IMR-90 (cell line): ENCODE measurements at regions not wholly inside any gene's neighbourhood (a gene's known extent, or its start where the extent isn't known, plus 50 kb on each side); places are given as distances from the start of the nearest gene placed in this dataset.

ENCODE experiments used
- ATAC-seq: fragments of 200-7000 bp; cut with Tn5 transposase; 2 replicates; pipeline ENCODE4 v1.9.1; 2020; ENCODE audit warnings: low read depth, mild to moderate bottlenecking, moderate library complexity
- BruUV-seq: library from RNA; stranded (reverse); fragments of 400-500 nt; replicated peaks from 2 replicates; lab custom pipeline; 2021; lab: Mats Ljungman, UMichigan
- CTCF ChIA-PET: fragments of 300-600 bp; formaldehyde crosslinking; extraction: SDS; loops from one replicate; lab custom pipeline; 2021; ENCODE audit warnings: antibody characterized with exemption; lab: Yijun Ruan, JAX
- POLR2A ChIA-PET: fragments of 300-600 bp; sonication (Branson Sonifier 250); formaldehyde crosslinking; loops from one replicate; lab custom pipeline; 2022; ENCODE audit warnings: antibody characterized with exemption; ENCODE audit not compliant: unreplicated experiment; lab: Charles Lee
- DNase-seq: peaks from one replicate; pipeline ENCODE4 v3.0.0; 2013
- H2AFZ ChIP-seq: replicated peaks from 2 replicates; pipeline ENCODE3; 2013; ENCODE audit warnings: low read length, mild to moderate bottlenecking; ENCODE audit not compliant: poor library complexity
- H2AK5ac ChIP-seq: 2 replicates; pipeline ENCODE4 v1.6.1; 2013; ENCODE audit warnings: low read depth, low read length, inconsistent platforms
- H2AK9ac ChIP-seq: replicated peaks from 2 replicates; pipeline ENCODE3; 2013; ENCODE audit warnings: mild to moderate bottlenecking, low read depth, low read length, moderate library complexity; ENCODE audit not compliant: poor library complexity
- H2BK120ac ChIP-seq: 2 replicates; pipeline ENCODE4 v1.6.1; 2013; ENCODE audit warnings: low read depth, low read length, inconsistent platforms
- H2BK15ac ChIP-seq: 3 replicates; pipeline ENCODE4 v1.6.1; 2013; ENCODE audit warnings: low read depth, low read length, inconsistent platforms
- H2BK20ac ChIP-seq: 2 replicates; pipeline ENCODE4 v1.6.1; 2013; ENCODE audit warnings: low read depth, mild to moderate bottlenecking, inconsistent platforms, low read length, moderate library complexity
- H2BK5ac ChIP-seq: 2 replicates; pipeline ENCODE4 v1.6.1; 2013; ENCODE audit warnings: mild to moderate bottlenecking, low read depth, low read length, inconsistent platforms; ENCODE audit not compliant: poor library complexity, severe bottlenecking
- H3K14ac ChIP-seq: replicated peaks from 2 replicates; pipeline ENCODE4 v1.6.1; 2013; ENCODE audit warnings: low read depth, low read length, inconsistent platforms
- H3K18ac ChIP-seq: 2 replicates; pipeline ENCODE4 v1.6.1; 2013; ENCODE audit warnings: low read depth, low read length, control low read depth
- H3K23ac ChIP-seq: 2 replicates; pipeline ENCODE4 v1.6.1; 2013; ENCODE audit warnings: low read depth, low read length, inconsistent platforms
- H3K27ac ChIP-seq: 2 replicates; pipeline ENCODE4 v1.5.1; 2013; ENCODE audit warnings: mild to moderate bottlenecking, control low read depth, low read length; ENCODE audit not compliant: insufficient read depth
- H3K27me3 ChIP-seq: 2 replicates; pipeline ENCODE4 v1.6.1; 2013; ENCODE audit warnings: low read length; ENCODE audit not compliant: control insufficient read depth, insufficient read depth
- H3K36me3 ChIP-seq: 2 replicates; pipeline ENCODE4 v1.6.1; 2013; ENCODE audit warnings: low read length, mixed read lengths; ENCODE audit not compliant: control insufficient read depth, insufficient read depth
- H3K4ac ChIP-seq: 2 replicates; pipeline ENCODE4 v1.6.1; 2013; ENCODE audit warnings: low read depth, low read length, inconsistent platforms
- H3K4me1 ChIP-seq: 2 replicates; pipeline ENCODE4 v1.6.1; 2013; ENCODE audit warnings: low read length, mixed read lengths; ENCODE audit not compliant: control insufficient read depth, insufficient read depth
- H3K4me2 ChIP-seq: 2 replicates; pipeline ENCODE4 v1.6.1; 2013; ENCODE audit warnings: low read depth, mild to moderate bottlenecking, control low read depth, low read length, moderate library complexity
- H3K4me3 ChIP-seq: 2 replicates; pipeline ENCODE4 v1.5.1; 2013; ENCODE audit warnings: low read depth, mild to moderate bottlenecking, control low read depth, low read length, moderate library complexity; ENCODE audit not compliant: insufficient read depth
- H3K56ac ChIP-seq: 2 replicates; pipeline ENCODE4 v1.6.1; 2013; ENCODE audit warnings: low read length, inconsistent platforms; ENCODE audit not compliant: insufficient read depth; ENCODE audit errors: extremely low read depth
- H3K79me1 ChIP-seq, 2 experiments: 2 replicates each; pipeline ENCODE4 v1.6.1; 2013; ENCODE audit warnings: low read length in 2 of 2, inconsistent platforms in 1 of 2, low read depth in 1 of 2
- H3K9ac ChIP-seq: 2 replicates; pipeline ENCODE4 v1.6.1; 2013; ENCODE audit warnings: low read depth, low read length, control low read depth
- H3K9me1 ChIP-seq: 2 replicates; pipeline ENCODE4 v1.6.1; 2013; ENCODE audit warnings: low read length, inconsistent platforms; ENCODE audit not compliant: insufficient read depth
- H3K9me3 ChIP-seq: 2 replicates; pipeline ENCODE4 v1.6.1; 2013; ENCODE audit warnings: low read length; ENCODE audit not compliant: control insufficient read depth, insufficient read depth
- H4K20me1 ChIP-seq: 2 replicates; pipeline ENCODE4 v1.6.1; 2013; ENCODE audit warnings: low read length, inconsistent platforms; ENCODE audit not compliant: insufficient read depth
- H4K5ac ChIP-seq: 2 replicates; pipeline ENCODE4 v1.6.1; 2013; ENCODE audit warnings: mild to moderate bottlenecking, low read depth, low read length, control low read depth
- H4K8ac ChIP-seq, 2 experiments: 2 replicates each; pipeline ENCODE4 v1.6.1; 2013; ENCODE audit warnings: low read depth in 2 of 2, low read length in 2 of 2, control low read depth in 1 of 2, inconsistent platforms in 1 of 2
- H4K91ac ChIP-seq: 2 replicates; pipeline ENCODE4 v1.6.1; 2013; ENCODE audit warnings: low read depth, low read length, inconsistent platforms; ENCODE audit not compliant: insufficient read depth
- CHD1 ChIP-seq: IDR thresholded peaks from 2 replicates; pipeline ENCODE4 v1.6.1; 2012; ENCODE audit warnings: low read depth, low read length, improper control_type of control experiment
- ELK1 ChIP-seq: fragments of 150-350 bp; IDR thresholded peaks from 2 replicates; pipeline ENCODE4 v1.6.1; 2016; ENCODE audit warnings: low read depth, mild to moderate bottlenecking, low read length, moderate library complexity, borderline replicate concordance
- FOS ChIP-seq: fragments of 150-350 bp; IDR thresholded peaks from 2 replicates; pipeline ENCODE4 v1.6.1; 2016; ENCODE audit warnings: low read depth, low read length
- MAFK ChIP-seq: IDR thresholded peaks from 2 replicates; pipeline ENCODE4 v1.6.1; 2012; ENCODE audit warnings: low read depth, low read length, improper control_type of control experiment
- MAZ ChIP-seq: IDR thresholded peaks from 2 replicates; pipeline ENCODE4 v1.6.1; 2012; ENCODE audit warnings: low read depth, mild to moderate bottlenecking, low read length, improper control_type of control experiment, moderate library complexity, borderline replicate concordance
- NFE2L2 ChIP-seq: fragments of 150-350 bp; IDR thresholded peaks from 2 replicates; pipeline ENCODE4 v1.6.1; 2016; ENCODE audit warnings: low read depth, mild to moderate bottlenecking, low read length
- POLR2A ChIP-seq: IDR thresholded peaks from 2 replicates; pipeline ENCODE4 v1.6.1; 2012; ENCODE audit warnings: mild to moderate bottlenecking, low read depth, low read length
- RAD21 ChIP-seq: IDR thresholded peaks from 2 replicates; pipeline ENCODE4 v1.6.1; 2012; ENCODE audit warnings: low read length, improper control_type of control experiment
- RFX5 ChIP-seq: IDR thresholded peaks from 2 replicates; pipeline ENCODE4 v1.8.0; 2012; ENCODE audit warnings: low read depth, mild to moderate bottlenecking, low read length, moderate library complexity
- SMC3 ChIP-seq: fragments of 150-350 bp; IDR thresholded peaks from 2 replicates; pipeline ENCODE4 v1.6.1; 2016; ENCODE audit warnings: low read depth, mild to moderate bottlenecking, antibody characterized with exemption, low read length, moderate library complexity
- WGBS, 2 experiments: methylation state at CpG; one replicate each; pipeline versions ENCODE4 v1.1.5 to v1.1.7; 2013; ENCODE audit warnings: missing lambda C conversion rate in 2 of 2; ENCODE audit not compliant: insufficient read length in 1 of 2; ENCODE audit errors: extremely low coverage in 2 of 2; 5-methylcytosine and 5-hydroxymethylcytosine counted together
- dilution Hi-C: fragments of 300-500 bp; cut with HindIII; formaldehyde crosslinking; loops from one replicate; pipeline ENCODE4 v1.14.3; 2018; ENCODE audit warnings: low sequenced_read_pairs; ENCODE audit not compliant: unreplicated experiment
- in situ Hi-C: fragments of 300-500 bp; cut with MboI; formaldehyde crosslinking; loops from 3 replicates; pipeline ENCODE4 v1.14.3; 2019; ENCODE audit warnings: low sequenced_read_pairs, inconsistent platforms, mixed read lengths
- intact Hi-C: fragments of 100-400 bp; cut with micrococcal nuclease; formaldehyde crosslinking; loops from 2 replicates; pipeline ENCODE4 v1.10.0; 2022

- no CpG with 5 or more reads among the region's 7 CpGs for WGBS, 2 experiments
- no peak overlapping the region for H2BK15ac ChIP-seq
- no peak overlapping the region for H2BK20ac ChIP-seq
- ChIA-PET CTCF (interaction anchor here (0.6 kb wide), 1 partner anchor 95 kb away, joined by 3 read pairs; no protein-coding TSS in a partner anchor), POLR2A (no interaction called here)
- no peak overlapping the region for H2AK9ac ChIP-seq
- intact Hi-C loops (no loop called here), dilution Hi-C loops (no loop called here), in situ Hi-C loops (no loop called here)
- no peaks in the 10 kb centered on the region for H3K9me1 ChIP-seq
- DNase-seq: no peak
- H2AFZ ChIP-seq: no peak overlapping the region
- no peaks in the 10 kb centered on the region for H3K4me1 ChIP-seq
- ATAC-seq: no peak
- H3K36me3 ChIP-seq: no peaks in the 10 kb centered on the region
- no peak overlapping the region for H4K5ac ChIP-seq
- H3K4me3 ChIP-seq: no peak overlapping the region
- H4K20me1 ChIP-seq: no peaks in the 10 kb centered on the region
- H3K23ac ChIP-seq: no peak overlapping the region
- no peak overlapping the region for H4K8ac ChIP-seq
- H3K27me3 ChIP-seq: peaks cover 3% of the 10 kb centered on the region; the same call in 1 of the 2 replicates
- no peak overlapping the region for H2BK120ac ChIP-seq
- H3K18ac ChIP-seq: no peak overlapping the region
- H3K9ac ChIP-seq: no peak overlapping the region
- H3K4ac ChIP-seq: no peak overlapping the region
- no peaks in the 10 kb centered on the region for H3K79me1 ChIP-seq
- H3K27ac ChIP-seq: no peak overlapping the region
- no peak overlapping the region for H3K4me2 ChIP-seq
- H3K14ac ChIP-seq: no peak overlapping the region
- H2BK5ac ChIP-seq: no peak overlapping the region
- H3K9me3 ChIP-seq: no peaks in the 10 kb centered on the region
- no peak for TF ChIP-seq POLR2A
- no peak for TF ChIP-seq CHD1
- no peak for TF ChIP-seq RFX5
- TF ChIP-seq FOS: no peak
- no peak for TF ChIP-seq RAD21
- no peak for TF ChIP-seq SMC3
- TF ChIP-seq MAFK: no peak
- no peak for TF ChIP-seq MAZ
- TF ChIP-seq ELK1: no peak
- no peak for TF ChIP-seq NFE2L2
- BruUV-seq: no TSS peak
- no peak overlapping the region for H4K91ac ChIP-seq
- H2AK5ac ChIP-seq: no peak overlapping the region
- no peak overlapping the region for H3K56ac ChIP-seq
Observed at GRCh38 chr10:125473143-125473793, 209.7 kb downstream of the TEX36 start.
